ENCODE measurements at regions not wholly inside any gene's neighbourhood (a gene's known extent, or its start where the extent isn't known, plus 50 kb on each side); places are given as distances from the start of the nearest gene placed in this dataset.

GRCh38 chr2:84029903-84030575 is 429.0 kb downstream of the SUCLG1 start:
- Histone ChIP-seq H3K36me3 (replicated peaks; ENCODE audit: insufficient read depth, low read depth) (no peaks in the 10 kb centered on the region), H3K27ac (no peak overlapping the region), H3K27me3 (no peaks in the 10 kb centered on the region), H3K4me1 (ENCODE audit: insufficient read depth) (no peaks in the 10 kb centered on the region), H3K9me2 (replicated peaks; ENCODE audit: insufficient read depth) (no peaks in the 10 kb centered on the region), H3K4me3 (no peak overlapping the region), H3K9me3 (ENCODE audit: low read depth) (no peaks in the 10 kb centered on the region), H3K79me2 (no peaks in the 10 kb centered on the region), H2AFZ (no peak overlapping the region), H3K4me2 (no peak overlapping the region), H4K20me1 (ENCODE audit: insufficient read depth, poor library complexity, severe bottlenecking) (no peaks in the 10 kb centered on the region)
- no peak for TF ChIP-seq CTCF (IDR thresholded peaks at IDR 0.05; ENCODE audit: poor library complexity)
- no peak for TF ChIP-seq EZH2 (IDR thresholded peaks at IDR 0.05; ENCODE audit: borderline replicate concordance)
- no peak for TF ChIP-seq EZH2phosphoT487 (IDR thresholded peaks at IDR 0.05; ENCODE audit: low read depth, severe bottlenecking, unreplicated experiment)
- DNase-seq (ENCODE audit: low spot score) = no peak
- WGBS (ENCODE audit: low lambda C conversion rate, missing lambda C conversion rate) = 58% methylated on average over 4 of the region's 4 CpGs

GRCh38 chr2:84026818-84027217 is 432.3 kb downstream of the SUCLG1 start:
- Histone ChIP-seq H3K9me2 (replicated peaks; ENCODE audit: insufficient read depth) (no peaks in the 10 kb centered on the region), H3K36me3 (replicated peaks; ENCODE audit: insufficient read depth, low read depth) (no peaks in the 10 kb centered on the region), H3K79me2 (no peaks in the 10 kb centered on the region), H3K4me1 (ENCODE audit: insufficient read depth) (no peaks in the 10 kb centered on the region), H2AFZ (no peak overlapping the region), H3K27me3 (no peaks in the 10 kb centered on the region), H3K4me2 (no peak overlapping the region), H3K4me3 (no peak overlapping the region), H3K27ac (no peak overlapping the region), H4K20me1 (ENCODE audit: insufficient read depth, poor library complexity, severe bottlenecking) (no peaks in the 10 kb centered on the region), H3K9me3 (ENCODE audit: low read depth) (no peaks in the 10 kb centered on the region)
- no peak for DNase-seq (ENCODE audit: low spot score)
- TF ChIP-seq EZH2phosphoT487 (IDR thresholded peaks at IDR 0.05; ENCODE audit: low read depth, severe bottlenecking, unreplicated experiment) (no peak), CTCF (IDR thresholded peaks at IDR 0.05; ENCODE audit: poor library complexity) (no peak), EZH2 (IDR thresholded peaks at IDR 0.05; ENCODE audit: borderline replicate concordance) (no peak)
- WGBS (ENCODE audit: low lambda C conversion rate, missing lambda C conversion rate) = 96% methylated on average over 3 of the region's 3 CpGs

GRCh38 chr2:84022810-84023431 is 436.2 kb downstream of the SUCLG1 start:
- peak; percentile 79 for DNase-seq (ENCODE audit: low spot score)
- H3K36me3 ChIP-seq (replicated peaks; ENCODE audit: insufficient read depth, low read depth) = no peaks in the 10 kb centered on the region
- H3K9me2 ChIP-seq (replicated peaks; ENCODE audit: insufficient read depth) = no peaks in the 10 kb centered on the region
- 46% methylated on average over 5 of the region's 5 CpGs for WGBS (ENCODE audit: low lambda C conversion rate, missing lambda C conversion rate)
- no peak for TF ChIP-seq EZH2 (IDR thresholded peaks at IDR 0.05; ENCODE audit: borderline replicate concordance)
- TF ChIP-seq CTCF (IDR thresholded peaks at IDR 0.05; ENCODE audit: poor library complexity) = peak; percentile 65
- H3K79me2 ChIP-seq = no peaks in the 10 kb centered on the region
- H3K27ac ChIP-seq = no peak overlapping the region
- no peaks in the 10 kb centered on the region for H3K4me1 ChIP-seq (ENCODE audit: insufficient read depth)
- no peaks in the 10 kb centered on the region for H3K27me3 ChIP-seq
- no peak overlapping the region for H2AFZ ChIP-seq
- H4K20me1 ChIP-seq (ENCODE audit: insufficient read depth, poor library complexity, severe bottlenecking) = no peaks in the 10 kb centered on the region
- no peak overlapping the region for H3K4me3 ChIP-seq
- H3K9me3 ChIP-seq (ENCODE audit: low read depth) = no peaks in the 10 kb centered on the region
- H3K4me2 ChIP-seq = no peak overlapping the region
